ENCODE measurements at regions not wholly inside any gene's neighbourhood (a gene's known extent, or its start where the extent isn't known, plus 50 kb on each side); places are given as distances from the start of the nearest gene placed in this dataset.

- DNase-seq (ENCODE audit: low read depth in 1 of 2, low spot score in 2 of 2): no peak
- no peak overlapping the region for H3K14ac ChIP-seq (ENCODE audit: insufficient read length)
- no peak overlapping the region; the same call in 1 of the 2 replicates for H2AFZ ChIP-seq (ENCODE audit: low read length)
- WGBS, 2 experiments (ENCODE audit: extremely low coverage in 1 of 2, insufficient coverage in 1 of 2, insufficient read length in 1 of 2, insufficient replicate concordance in 2 of 2, low coverage in 1 of 2, low lambda C conversion rate in 2 of 2, missing lambda C conversion rate in 1 of 2): 94% methylated on average over 25 of the region's 25 CpGs; no CpG with 5 or more reads in 1 of the 2 experiments
- H2BK15ac ChIP-seq (ENCODE audit: low read length): no peak overlapping the region
- no peak overlapping the region for H3K4me3 ChIP-seq (ENCODE audit: extremely low read depth in 1 of 4, insufficient read depth in 2 of 4, low read depth in 3 of 4, low read length in 4 of 4)
- CTCF ChIA-PET (ENCODE audit: partially characterized antibody): interaction anchor here (2.1 to 2.4 kb wide), 2 partner anchors 12 to 35 kb away, joined by 6 to 7 read pairs; no protein-coding TSS in a partner anchor
- H2BK5ac ChIP-seq (ENCODE audit: low read depth, low read length): no peak overlapping the region
- no peak for FAIRE-seq
- H3K27ac ChIP-seq (ENCODE audit: low read depth, low read length): no peak overlapping the region
- no peak overlapping the region for H2BK120ac ChIP-seq (replicated peaks; ENCODE audit: low read depth, low read length)
- H3K23me2 ChIP-seq (ENCODE audit: low read depth, low read length): no peaks in the 10 kb centered on the region
- H3K23ac ChIP-seq (ENCODE audit: insufficient read length): no peak overlapping the region
- no peaks in the 10 kb centered on the region for H3K4me1 ChIP-seq (replicated peaks in 1 of 4; ENCODE audit: control insufficient read depth in 3 of 4, insufficient read depth in 4 of 4, low read length in 3 of 4)
- H3K79me2 ChIP-seq (ENCODE audit: control insufficient read depth in 1 of 2, insufficient read depth in 2 of 2, low read length in 2 of 2): no peaks in the 10 kb centered on the region
- H4K20me1 ChIP-seq (replicated peaks in 1 of 2; ENCODE audit: control insufficient read depth in 1 of 2, insufficient read depth in 2 of 2, low read length in 2 of 2): no peaks in the 10 kb centered on the region
- POLR2A ChIA-PET (ENCODE audit: partially characterized antibody): interaction anchor here (0.5 to 1.0 kb wide), 2 partner anchors 17 to 849 kb away, joined by 3 read pairs; no protein-coding TSS in a partner anchor
- H3K4me2 ChIP-seq (ENCODE audit: insufficient read depth in 1 of 2, low read depth in 2 of 2, low read length in 2 of 2): no peak overlapping the region
- H3K56ac ChIP-seq (replicated peaks; ENCODE audit: insufficient read length, low read depth, low read length): no peak overlapping the region
- no peak overlapping the region for H3K4ac ChIP-seq (replicated peaks; ENCODE audit: insufficient read length, low read depth, low read length)
- H3K79me1 ChIP-seq (ENCODE audit: low read depth, low read length): no peaks in the 10 kb centered on the region
- no peak overlapping the region for H3K18ac ChIP-seq (ENCODE audit: extremely low read depth, low read length)
- no peak overlapping the region for H4K8ac ChIP-seq (ENCODE audit: extremely low read depth, insufficient read depth, low read length)
- no peak overlapping the region for H4K91ac ChIP-seq (replicated peaks; ENCODE audit: insufficient read length, low read length)
- no peak overlapping the region for H4K5ac ChIP-seq (ENCODE audit: insufficient read length, low read depth, low read length)
- no peaks in the 10 kb centered on the region for H3K36me3 ChIP-seq (ENCODE audit: control insufficient read depth in 2 of 4, insufficient read depth in 4 of 4, low read length in 3 of 4)
- H3K27me3 ChIP-seq (replicated peaks in 1 of 4; ENCODE audit: control insufficient read depth in 3 of 4, extremely low read depth in 1 of 4, insufficient read depth in 3 of 4, low read length in 3 of 4): no peaks in the 10 kb centered on the region
- no peak overlapping the region for H2AK5ac ChIP-seq (ENCODE audit: low read depth, low read length)
- H2BK20ac ChIP-seq (ENCODE audit: low read length): no peak overlapping the region
- H3K9me3 ChIP-seq (ENCODE audit: insufficient read depth in 2 of 2, low read depth in 1 of 2, low read length in 1 of 2): no peaks in the 10 kb centered on the region
- H3K9ac ChIP-seq (replicated peaks in 1 of 4; ENCODE audit: extremely low read depth in 1 of 4, low read depth in 3 of 4, low read length in 3 of 4): no peak overlapping the region
- H2BK12ac ChIP-seq (ENCODE audit: low read depth, low read length): no peak overlapping the region
- TF ChIP-seq RAD21 (IDR thresholded peaks at IDR 0.05 in 1 of 2, conservative IDR thresholded peaks at IDR 0.05 in 1 of 2; ENCODE audit: low read depth in 2 of 2, low read length in 2 of 2) (no peak), NRF1 (IDR thresholded peaks at IDR 0.05; ENCODE audit: low read depth, low read length) (no peak), YY1 (IDR thresholded peaks at IDR 0.05; ENCODE audit: low read depth, low read length) (no peak)
These were observed 317.5 kb downstream of the RAPGEF2 start for GRCh38 chr4:159420162-159421057.

Measured in H1 (cell line).